HT1080 (cell line): ENCODE measurements at regions not wholly inside any gene's neighbourhood (a gene's known extent, or its start where the extent isn't known, plus 50 kb on each side); places are given as distances from the start of the nearest gene placed in this dataset.
"Not testable (repeated sequence)": the region's sequence is repeated elsewhere in the genome, so short reads cannot be mapped to it uniquely, and the experiment has no call there.

Experiments used
- DNase-seq: peaks from one replicate; pipeline ENCODE4 v3.0.0-alpha.2; 2015; ENCODE audit warnings: low read depth

DNA sequence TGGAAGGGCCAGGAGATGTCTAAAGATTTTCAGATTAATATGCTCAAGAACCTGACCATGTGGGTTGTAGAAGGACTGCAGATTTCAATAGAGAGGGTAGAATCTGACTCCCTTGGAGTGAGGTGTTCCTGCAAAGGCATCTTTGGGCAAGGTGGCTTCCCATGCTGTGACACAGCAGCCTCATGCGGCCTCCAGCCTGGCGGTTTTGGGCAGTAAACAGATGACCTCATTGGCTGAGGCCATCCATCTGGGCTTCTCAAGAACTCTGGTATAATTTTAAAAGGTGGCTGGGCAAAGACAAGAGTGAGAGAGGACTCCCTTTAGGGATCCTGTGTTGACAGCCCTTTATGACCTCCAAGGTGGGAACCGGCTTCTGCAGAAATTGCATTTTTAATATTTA is 90.3 kb upstream of the ERCC6L2 start:
- DNase-seq = no peak

DNA sequence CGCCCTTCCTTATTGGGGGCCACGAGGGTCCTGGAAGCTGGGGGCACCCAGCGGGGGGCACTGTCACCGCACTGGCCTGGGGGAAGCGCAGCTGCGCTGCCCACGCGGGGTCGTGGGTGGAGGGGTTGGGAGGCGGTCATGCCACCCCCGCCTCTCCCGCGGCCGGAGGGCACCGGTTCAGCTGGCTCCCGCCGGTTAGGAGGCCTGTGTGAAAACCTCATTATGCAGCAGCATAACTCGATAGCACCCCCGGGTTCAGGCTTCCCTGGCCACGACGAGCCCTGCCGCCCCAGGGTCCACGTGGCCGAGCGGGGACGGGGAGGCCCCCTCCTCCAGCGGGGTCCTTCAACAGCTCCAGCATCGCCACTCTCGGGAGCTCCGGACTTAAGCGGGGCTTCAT is 91.2 kb upstream of the ERCC6L2 start:
- no peak for DNase-seq

DNA sequence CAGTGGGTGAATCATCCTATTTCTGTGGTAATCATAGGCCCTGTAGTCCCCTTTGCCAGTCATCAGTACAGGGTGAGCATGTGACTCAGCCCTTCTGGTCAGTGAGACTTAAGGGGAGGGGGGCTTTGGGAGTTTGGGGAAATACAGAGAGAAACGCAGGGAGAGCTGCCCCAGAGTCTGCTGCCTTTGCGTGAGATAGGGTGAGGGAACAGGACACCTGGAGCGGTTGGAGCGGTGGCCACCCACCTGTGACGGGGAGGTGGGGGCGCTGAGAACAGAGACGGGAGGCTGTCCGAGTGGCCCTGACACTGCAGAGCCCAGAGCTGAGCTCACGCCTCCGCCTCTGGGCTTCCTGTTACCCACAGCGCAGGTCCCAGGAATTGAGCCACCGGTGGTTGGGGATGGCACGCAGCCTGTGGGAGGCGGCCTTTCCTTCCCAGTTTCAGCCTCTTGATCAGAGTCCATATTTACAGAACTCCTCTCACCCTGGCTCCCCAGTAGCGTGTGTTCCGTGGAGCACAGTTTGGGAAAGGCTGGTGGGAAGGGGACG is 92.0 kb upstream of the ERCC6L2 start:
- DNase-seq = peak; percentile 73

DNA sequence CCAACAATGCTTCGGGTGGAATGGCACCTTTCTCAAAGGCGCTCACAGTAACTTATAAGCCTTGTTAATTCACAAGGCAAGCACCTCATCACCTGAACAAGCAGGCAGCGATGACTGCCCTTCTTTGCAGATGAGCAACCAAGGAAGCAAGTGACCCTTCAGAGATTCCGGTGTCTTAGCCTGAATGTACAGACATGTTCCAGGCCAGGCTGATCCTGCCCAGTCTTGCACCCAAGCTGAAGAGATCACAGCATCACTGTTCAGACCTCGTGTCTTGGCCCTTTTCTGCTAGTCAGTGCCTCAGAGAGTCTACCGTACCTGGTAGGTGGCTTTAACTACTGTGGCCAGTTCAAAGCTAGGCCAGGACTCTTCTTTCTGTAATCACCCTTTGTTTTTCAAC is 94.7 kb upstream of the ERCC6L2 start:
- no peak for DNase-seq

DNA sequence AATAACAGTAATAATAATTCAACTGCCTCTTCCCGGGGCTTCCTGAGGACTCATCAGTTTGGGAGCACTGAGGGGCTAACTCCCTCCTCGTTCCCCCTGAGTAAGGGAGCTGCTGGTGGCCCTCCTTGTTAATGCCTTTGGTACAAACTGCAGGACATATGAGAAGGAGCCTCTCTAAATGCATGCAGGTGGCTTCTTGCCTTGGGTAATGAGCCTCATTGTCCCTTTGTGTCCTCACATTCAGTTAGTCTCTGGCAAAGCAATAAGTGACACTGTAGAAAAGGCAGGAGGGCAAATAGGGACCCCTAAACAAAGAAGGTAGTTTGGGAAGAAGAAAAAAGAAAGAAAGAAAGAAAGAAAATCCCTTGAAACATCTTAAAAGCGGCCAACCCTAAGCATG is 95.4 kb upstream of the ERCC6L2 start:
- no peak for DNase-seq

DNA sequence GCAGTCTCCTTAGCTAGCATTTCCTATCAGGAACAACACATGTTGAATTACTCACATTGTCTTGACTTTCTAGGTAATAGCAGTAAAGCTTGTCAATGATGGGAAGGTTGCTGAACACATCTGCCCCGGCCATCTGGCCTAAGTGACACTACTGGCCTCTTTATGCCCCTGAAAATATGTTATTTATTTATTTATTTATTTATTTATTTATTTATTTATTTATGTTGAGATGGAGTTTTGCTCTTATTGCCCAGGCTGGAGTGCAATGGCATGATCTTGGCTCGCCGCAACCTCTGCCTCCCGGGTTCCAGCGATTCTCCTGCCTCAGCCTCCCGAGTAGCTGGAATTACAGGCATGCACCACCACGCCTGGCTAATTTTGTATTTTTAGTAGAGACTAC is 95.9 kb upstream of the ERCC6L2 start:
- DNase-seq = not testable (repeated sequence)

DNA sequence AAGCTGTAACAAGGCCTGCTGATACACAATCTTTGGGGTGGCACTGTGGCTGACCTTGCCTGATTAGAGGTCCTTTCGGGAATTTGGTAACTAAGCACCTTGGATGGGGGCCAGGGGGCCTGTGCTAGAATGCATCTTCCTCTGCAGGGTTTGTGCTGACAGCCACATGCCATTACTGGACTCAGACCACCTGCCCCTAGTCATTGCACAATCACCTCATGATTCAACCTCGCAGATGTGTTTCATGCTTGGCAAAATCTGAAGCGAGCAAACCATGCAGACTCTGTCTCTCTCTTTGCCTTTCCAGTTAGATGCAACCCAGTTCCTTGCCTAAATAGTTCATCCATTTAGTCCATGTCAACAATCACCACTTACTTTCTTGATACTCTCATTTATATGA is 96.5 kb upstream of the ERCC6L2 start:
- peak; percentile 56 for DNase-seq

DNA sequence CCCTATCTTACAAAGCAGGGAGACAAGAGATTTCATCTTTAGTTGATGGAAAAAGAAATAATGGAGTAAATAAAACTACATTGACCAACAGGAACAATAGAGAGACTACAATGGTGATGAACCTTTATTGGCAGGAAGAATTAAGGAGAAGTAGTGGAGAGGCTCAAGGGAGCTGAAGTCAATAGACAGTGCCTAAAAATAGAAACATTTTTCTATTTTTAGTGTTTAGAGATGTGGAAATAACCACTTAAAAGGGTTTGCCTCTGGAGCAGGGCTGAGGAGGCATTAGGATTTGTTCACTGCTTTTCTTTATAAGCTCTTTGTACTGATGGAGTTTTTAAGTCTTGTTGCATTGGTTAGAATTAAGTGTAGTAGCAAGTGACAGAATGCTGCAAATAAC is 98.4 kb upstream of the ERCC6L2 start:
- DNase-seq = no peak

DNA sequence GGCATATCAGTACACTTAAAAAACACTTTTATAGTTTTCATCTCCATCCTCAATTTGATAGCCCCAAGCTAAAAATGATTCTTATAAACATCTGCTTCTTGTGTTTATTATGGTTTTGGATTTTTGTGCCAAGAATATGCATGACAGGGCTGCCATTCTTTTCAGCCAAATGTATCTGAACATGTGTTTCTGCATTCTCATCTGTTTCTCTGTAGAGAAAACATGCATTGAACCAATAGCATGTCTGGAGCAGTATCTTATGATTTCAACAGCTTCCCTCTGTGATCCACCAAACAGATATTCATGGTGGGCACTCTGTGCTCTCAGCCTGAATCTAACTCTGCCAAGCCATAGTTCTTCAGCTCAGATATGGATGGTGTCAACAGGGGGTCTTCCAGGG is 99.3 kb upstream of the ERCC6L2 start:
- no peak for DNase-seq

DNA sequence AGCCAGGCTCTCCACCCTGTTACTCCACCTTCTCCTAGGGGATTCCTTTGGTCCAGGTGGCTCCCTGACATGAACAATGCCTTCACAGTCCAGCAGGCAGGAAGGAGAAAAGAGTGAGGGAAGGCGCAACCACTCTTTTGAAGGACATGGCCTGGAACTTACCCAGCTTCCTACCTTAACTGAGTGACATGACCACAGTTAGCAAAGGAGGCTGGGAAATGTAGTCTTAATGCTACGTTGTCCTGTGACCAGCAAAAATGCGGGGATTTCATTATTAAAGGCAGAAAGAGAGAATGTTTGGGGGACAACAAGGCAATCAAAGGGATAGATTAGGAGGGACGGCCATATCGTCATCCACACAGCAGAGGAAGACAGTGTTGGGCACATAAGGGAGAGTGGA is 100.3 kb upstream of the ERCC6L2 start:
- DNase-seq = no peak

DNA sequence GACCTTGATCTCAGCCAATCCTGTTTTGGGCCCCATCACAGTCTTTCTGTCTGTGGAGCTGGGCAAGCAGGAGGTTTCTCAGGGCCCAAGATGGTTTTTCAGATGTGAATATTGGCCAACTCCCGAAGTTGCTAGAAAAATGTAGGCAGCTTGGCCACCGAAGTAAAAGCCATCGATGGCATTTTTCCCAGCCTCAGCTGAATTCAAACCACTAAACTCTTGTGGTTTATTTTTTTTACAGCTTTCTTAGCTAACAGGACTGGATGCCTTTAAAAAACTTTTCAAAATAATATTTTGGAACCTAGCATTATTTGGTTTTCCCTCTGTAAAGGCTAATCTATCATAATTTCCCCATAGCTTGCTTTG is 102.5 kb upstream of the ERCC6L2 start:
- DNase-seq = no peak

DNA sequence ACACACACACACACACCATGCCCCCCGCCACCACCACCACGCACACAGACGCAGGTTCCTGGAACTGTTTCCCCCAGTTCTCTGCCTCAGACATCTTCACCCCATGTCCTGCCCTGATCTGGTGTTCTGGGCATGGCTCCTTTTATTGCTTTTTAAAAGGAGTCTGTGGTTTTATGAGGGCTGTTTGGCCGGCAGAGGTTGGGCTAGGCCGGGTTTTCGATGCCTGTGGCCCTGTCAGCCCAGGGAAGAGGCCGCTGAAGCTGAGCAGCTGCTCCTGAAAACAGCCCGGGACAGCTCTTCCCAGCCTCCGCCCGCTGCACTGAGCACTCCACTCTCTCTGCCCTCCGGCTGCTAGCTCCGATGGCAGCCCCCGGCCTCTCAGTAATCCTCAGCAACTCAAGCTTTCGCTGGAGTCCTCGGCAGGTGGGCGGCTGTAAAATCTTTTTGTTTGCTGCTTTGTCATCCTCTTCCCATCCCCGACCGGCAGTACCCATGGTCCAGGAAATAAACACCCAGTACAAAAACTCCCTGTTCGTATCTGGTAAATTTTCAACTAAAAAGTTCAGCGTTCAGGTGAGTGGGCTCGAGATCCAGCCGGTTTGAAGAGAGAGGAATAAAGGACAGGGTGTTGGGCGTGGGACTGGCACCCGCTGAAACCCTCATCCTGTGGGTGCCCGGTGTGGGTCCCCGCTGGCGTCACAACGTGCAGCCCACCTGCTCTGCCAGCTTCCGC is 103.0 kb upstream of the ERCC6L2 start:
- peak; percentile 17 for DNase-seq

DNA sequence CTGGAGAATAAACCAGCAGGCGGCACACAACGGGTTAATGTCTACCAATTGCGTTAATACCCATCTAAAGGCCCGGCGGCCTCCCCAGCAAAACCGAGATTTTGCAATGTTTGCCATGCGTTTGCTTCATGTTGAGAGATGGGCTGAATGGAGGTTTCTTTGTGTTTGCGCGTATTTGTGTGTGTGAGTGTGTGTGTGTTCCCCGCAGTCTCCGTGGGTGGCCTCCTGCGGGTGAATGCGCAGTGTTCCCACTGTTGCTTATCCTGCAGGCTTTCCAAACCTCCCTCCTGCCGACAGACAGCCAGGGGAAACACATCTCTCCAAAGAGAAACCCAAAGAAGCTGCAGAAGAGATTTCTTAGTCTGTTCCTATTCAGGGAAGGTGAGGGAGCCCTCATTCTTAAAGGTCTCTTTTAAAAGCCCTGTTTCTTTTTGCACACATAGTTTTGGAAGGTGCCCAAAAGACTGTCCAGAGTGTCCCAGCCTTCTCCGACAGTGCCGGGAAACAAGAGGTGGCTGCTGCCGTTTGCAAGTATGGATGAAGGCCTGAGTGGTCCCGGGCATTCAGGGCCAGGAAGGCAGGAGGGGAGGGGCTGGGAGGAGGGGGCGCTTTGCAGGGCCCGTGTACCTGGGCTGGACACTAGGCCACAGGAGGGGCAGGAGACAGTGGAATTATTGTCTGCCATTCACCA is 103.8 kb upstream of the ERCC6L2 start:
- no peak for DNase-seq

DNA sequence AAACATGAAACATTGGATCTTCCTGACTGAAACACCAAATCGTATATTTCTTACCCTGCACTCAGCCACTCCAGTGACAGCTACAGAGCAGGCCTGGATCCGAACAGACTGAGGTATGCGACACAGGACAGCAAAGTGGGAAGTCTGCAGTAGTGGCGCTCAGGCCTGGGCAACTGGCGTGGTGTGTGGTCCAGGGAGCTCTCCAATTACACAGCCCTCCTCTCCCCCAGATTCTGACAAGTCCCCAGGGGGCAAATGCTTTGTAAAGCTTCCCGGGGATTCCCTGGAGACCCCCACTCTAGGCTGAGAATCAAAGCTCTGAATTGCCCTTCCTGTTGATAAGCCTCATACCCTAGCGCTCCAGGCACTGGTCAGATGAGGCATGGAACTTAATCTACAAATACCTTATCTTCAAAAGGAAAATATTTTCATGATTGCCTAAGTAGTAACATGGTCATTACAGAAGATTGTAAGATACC is 104.8 kb upstream of the ERCC6L2 start:
- DNase-seq = no peak

DNA sequence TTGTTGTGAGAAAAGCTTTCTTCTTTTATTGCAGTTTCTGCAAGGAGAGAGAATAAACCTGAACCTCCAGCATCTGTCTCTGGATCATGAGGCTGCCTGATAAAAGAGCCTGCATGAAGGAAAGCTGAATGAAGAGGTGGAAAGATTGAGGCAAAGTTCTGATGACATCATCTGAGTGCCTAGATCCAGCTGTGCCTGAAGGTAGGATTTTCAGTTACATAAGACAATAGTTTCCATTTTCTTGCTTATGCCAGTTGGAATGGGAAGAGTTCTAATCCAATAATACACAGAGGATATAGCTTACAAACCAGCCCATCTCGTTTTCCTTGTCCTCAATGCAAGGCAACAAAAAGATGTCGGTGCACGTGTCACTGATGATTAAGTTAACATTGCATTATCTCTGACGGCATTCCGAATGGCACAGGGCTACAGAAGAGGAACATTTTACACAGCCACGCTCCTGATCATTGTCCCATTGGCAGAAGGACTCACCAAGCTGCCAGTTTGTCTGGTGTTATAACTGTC is 105.5 kb upstream of the ERCC6L2 start:
- DNase-seq = no peak

DNA sequence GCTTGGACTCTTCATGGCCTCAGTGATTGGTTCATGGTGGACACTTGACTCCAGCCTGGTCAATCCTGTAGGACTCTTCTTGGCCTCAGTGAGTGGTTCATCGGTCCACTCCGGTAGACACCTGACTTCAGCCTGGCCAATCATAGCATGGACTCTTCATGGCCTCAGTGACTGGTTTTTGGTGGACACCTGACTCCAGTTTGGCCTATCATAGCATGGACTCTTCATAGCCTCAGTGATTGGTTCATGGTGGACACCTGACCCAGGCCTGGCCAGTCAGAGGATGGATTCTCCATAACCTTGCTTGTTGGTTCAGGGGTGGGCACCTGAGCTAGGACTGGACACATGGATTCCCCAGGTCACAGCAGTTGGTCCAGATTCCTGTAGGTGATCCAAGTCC is 106.0 kb upstream of the ERCC6L2 start:
- peak; percentile 10 for DNase-seq

DNA sequence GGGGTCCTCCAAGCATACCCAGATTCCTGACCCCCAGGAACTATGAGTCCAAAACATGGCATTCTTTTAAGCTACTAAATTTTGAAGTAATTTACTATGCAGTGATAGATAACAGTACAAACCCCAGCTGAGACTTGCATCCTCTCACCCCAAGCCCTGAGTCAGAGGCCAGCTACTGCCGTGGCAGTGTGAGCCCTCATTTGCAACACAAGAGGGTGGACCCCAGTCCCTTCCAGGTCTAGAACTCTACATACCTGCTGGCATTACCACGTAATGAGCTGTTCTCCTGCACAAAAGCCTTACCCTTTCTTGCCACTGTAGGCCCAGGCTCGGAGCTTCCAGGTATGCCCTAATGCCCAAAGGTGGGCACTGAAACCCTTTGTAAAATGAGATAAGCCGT is 108.6 kb upstream of the ERCC6L2 start:
- no peak for DNase-seq

DNA sequence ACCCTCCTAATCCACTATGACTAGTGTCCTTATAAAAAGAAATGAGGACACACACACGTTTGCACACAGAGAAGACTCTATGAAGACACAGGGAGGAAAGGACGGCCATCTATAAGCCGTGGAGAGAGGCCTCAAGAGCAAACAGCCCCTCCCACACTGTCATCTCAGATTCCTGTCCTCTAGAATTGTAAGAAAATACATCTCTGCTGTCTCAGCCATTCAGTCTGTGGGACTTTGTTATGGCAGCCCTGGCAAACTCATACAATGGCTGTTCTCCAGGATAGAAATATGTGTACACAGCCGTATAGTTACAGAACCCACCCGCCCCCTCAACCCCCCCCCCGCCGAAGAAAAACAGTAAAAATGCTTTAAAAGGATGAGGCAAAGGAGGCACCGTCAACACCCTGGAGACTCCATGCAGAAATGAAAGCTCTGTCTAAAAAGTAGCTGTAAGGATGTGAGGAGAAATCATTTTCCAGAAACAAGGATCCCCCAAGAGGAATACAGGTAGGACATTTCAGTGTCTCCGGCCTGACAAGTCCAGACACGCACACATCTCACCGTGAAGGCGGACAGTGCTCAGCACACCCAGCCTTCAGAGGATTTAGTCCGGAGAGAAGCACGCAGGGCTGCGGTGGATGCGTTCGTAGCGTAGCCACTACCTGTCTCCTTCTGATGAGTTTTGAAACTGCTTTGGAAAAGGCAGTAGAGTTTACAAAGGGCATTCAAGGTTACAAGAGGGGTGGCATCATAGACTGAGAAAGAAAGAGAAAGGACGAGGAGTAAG is 110.8 kb upstream of the ERCC6L2 start:
- no peak for DNase-seq

DNA sequence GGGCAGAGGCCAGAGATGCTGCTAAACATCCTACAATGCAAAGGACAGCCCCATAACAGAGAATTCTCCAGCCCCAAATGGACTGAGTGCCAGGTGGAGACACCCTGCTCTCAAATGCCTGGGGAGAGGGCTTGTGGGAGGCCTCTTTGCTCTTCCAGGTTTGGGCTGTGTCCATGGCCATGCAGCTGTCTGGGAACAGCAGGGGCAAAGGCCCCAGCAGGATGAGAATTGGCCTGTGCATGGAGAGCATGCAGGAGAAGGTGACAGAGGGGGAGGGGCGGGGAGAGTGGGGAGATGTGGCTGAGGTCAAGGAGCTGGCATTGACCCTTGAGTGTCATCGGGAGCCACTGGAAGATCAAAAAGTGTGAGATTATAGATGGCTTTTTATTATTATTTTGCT is 111.5 kb upstream of the ERCC6L2 start:
- no peak for DNase-seq

DNA sequence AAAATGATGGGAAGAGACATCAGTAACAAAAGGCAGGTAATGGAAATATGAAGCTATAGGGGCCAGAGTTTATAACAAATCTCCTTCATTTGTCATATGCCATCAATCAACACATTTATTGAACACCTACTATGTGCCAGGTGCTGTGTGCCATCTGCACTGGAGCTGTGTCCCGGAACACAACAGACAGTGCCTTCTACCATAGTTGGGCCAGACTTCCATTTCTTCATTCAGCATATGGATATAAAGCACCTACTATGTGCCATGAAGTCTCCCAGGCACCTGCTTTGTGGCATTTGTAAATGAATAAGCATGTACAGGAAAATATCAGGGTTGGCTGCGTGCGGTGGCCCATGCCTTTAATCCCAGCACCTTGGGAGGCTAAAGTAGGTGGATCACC is 112.5 kb upstream of the ERCC6L2 start:
- no peak for DNase-seq

DNA sequence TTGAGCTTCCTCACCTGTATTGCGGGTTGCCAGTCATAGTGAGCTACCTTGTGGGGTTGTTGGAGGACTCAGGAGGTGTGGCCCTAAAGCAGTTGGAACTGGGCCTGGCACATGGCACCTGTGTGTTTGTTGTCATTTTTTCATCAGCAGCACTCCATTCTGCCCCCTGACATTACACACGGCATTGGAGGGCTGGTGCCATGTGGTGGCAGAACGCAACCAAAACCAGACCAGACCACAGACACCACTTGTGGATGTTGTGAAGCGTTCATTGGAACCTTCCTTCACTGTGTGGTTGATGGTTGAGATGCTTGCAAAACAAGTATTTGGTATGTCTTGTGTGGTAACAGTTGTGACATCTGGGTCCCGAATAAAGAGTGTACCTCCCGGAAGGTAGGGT is 113.2 kb upstream of the ERCC6L2 start:
- no peak for DNase-seq

DNA sequence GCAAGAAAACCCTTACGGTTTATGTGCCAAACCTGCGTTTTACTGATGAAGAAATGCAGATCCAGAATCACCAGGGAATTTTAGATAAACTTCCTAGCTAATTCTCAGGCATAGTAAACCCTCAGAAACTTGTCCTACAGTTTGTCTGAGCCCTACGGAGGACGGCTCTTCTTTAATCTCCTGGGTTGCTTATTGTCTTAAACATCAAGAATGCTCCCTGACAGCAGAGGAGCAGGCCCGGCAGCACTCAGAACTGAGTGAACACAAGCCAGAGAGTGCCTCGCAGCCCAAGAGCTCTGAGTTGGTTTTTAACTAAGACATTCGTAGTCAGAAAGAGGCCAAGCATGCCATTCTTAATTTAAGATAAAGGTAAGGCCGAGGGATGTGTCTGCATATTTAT is 114.7 kb upstream of the ERCC6L2 start:
- DNase-seq = no peak
